Right lobe of liver (tissue), 6 donors: ENCODE measurements at regions not wholly inside any gene's neighbourhood (a gene's known extent, or its start where the extent isn't known, plus 50 kb on each side); places are given as distances from the start of the nearest gene placed in this dataset.

Source experiments
- ATAC-seq, 4 donors: fragments of 200-7000 bp; cut with Tn5 transposase; one replicate each; pipeline ENCODE4 v1.9.1; 2020; ENCODE audit warnings: mild to moderate bottlenecking in 4 of 4, moderate library complexity in 4 of 4
- DNase-seq, 3 donors: peaks; one replicate each; pipeline ENCODE4 v3.0.0-alpha.2; 2020
- H3K27ac ChIP-seq, 3 donors: fragments of 200-600 bp; one replicate each; pipeline ENCODE4 v1.8.0; 2022
- H3K27me3 ChIP-seq, 2 donors: fragments of 200-600 bp; one replicate each; pipeline ENCODE4 v1.8.0; 2022
- H3K36me3 ChIP-seq, 4 donors: fragments of 200-600 bp; sonication (generic) in 1 of 4; one replicate each; pipeline versions ENCODE4 v1.5.1 to v1.8.0; 2017 to 2022; ENCODE audit warnings: control low read depth in 1 of 4
- H3K4me1 ChIP-seq, 4 donors: fragments of 200-600 bp; sonication (generic) in 1 of 4; one replicate each; pipeline versions ENCODE4 v1.5.1 to v1.8.0; 2017 to 2022; ENCODE audit warnings: control low read depth in 1 of 4
- H3K4me3 ChIP-seq, 3 donors: fragments of 200-600 bp; one replicate each; pipeline ENCODE4 v1.8.0; 2022
- H3K9me3 ChIP-seq, 4 donors: fragments of 200-600 bp; sonication (generic) in 1 of 4; one replicate each; pipeline versions ENCODE4 v1.5.1 to v1.8.0; 2017 to 2022; ENCODE audit warnings: control low read depth in 1 of 4
- POLR2A ChIP-seq: fragments of 450-650 bp; IDR thresholded peaks from one replicate; pipeline ENCODE4 v1.6.1; 2017; ENCODE audit warnings: antibody characterized with exemption, mild to moderate bottlenecking
- WGBS: methylation state at CpG from one replicate; pipeline ENCODE4 v1.1.6; 2018; ENCODE audit warnings: low coverage, low lambda C conversion rate; ENCODE audit not compliant: insufficient coverage; ENCODE audit errors: missing lambda C conversion rate; 5-methylcytosine and 5-hydroxymethylcytosine counted together
- intact Hi-C, 2 donors: fragments of 100-400 bp; cut with DNase I; formaldehyde crosslinking; loops; one replicate each; pipeline versions ENCODE4 v1.11.2 to v1.14.1; 2022
- TF ChIP-seq, protein P1 (sequence below), 4 donors: fragments of 200-600 bp in 3 of 4; fragments of 450-650 bp in 1 of 4; IDR thresholded peaks; one replicate each; pipeline versions ENCODE4 v1.5.1 to v1.8.0; 2016 to 2022; ENCODE audit warnings: antibody characterized with exemption in 4 of 4, mild to moderate bottlenecking in 2 of 4
- donor health status: DM: no; HTN: yes; CAD: no.
- donor health status: DM: no; HTN: no; CAD: no.
- donor health status: DM: no; HTN: no; CAD: no.
- donor health status: DM: no; HTN: yes; CAD: no.
- donor health status: DM: no; HTN: yes; CAD: no.

DNA sequence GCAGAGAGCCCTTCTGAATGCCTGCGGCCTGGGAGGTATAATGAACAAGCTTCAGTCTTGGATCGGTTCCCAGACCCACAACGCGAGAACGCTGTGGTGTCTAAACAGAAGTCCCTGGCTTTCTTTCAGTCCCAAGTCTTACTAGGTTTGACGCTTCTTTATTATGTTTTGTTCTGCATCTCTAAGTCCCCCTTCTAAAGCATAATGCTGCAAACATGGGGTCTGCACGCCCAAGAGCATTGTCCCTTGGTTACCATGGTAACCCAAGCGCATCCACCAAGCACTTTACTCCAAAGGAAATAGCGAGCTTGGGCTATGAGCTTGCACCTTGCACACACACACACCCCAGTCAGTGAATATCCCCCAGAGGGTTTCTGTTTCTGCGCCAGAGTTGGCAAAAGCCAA lies 193.7 kb downstream of the INO80D start:
- intact Hi-C loops, result no loop called here
- DNase-seq (no peak), ATAC-seq (no peak)
- no peaks in the 10 kb centered on the region for H3K9me3 ChIP-seq
- H3K4me1 ChIP-seq, result no peaks in the 10 kb centered on the region
- TF ChIP-seq POLR2A, result no peak
- TF ChIP-seq, protein P1, sequence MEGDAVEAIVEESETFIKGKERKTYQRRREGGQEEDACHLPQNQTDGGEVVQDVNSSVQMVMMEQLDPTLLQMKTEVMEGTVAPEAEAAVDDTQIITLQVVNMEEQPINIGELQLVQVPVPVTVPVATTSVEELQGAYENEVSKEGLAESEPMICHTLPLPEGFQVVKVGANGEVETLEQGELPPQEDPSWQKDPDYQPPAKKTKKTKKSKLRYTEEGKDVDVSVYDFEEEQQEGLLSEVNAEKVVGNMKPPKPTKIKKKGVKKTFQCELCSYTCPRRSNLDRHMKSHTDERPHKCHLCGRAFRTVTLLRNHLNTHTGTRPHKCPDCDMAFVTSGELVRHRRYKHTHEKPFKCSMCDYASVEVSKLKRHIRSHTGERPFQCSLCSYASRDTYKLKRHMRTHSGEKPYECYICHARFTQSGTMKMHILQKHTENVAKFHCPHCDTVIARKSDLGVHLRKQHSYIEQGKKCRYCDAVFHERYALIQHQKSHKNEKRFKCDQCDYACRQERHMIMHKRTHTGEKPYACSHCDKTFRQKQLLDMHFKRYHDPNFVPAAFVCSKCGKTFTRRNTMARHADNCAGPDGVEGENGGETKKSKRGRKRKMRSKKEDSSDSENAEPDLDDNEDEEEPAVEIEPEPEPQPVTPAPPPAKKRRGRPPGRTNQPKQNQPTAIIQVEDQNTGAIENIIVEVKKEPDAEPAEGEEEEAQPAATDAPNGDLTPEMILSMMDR (IDR thresholded peaks at IDR 0.05), result no peak
- no peak overlapping the region for H3K4me3 ChIP-seq
- WGBS, result 50% methylated on average over 10 of the region's 10 CpGs
- no peak overlapping the region for H3K27ac ChIP-seq
- no peaks in the 10 kb centered on the region for H3K27me3 ChIP-seq
- no peaks in the 10 kb centered on the region for H3K36me3 ChIP-seq

GRCh38 chr2:205889114-205889513 lies 196.9 kb downstream of the INO80D start:
- Histone ChIP-seq H3K4me3 (no peak overlapping the region), H3K36me3 (no peaks in the 10 kb centered on the region), H3K9me3 (no peaks in the 10 kb centered on the region), H3K4me1 (no peaks in the 10 kb centered on the region), H3K27me3 (no peaks in the 10 kb centered on the region), H3K27ac (no peak overlapping the region)
- TF ChIP-seq, protein P1 (IDR thresholded peaks at IDR 0.05), result no peak
- no peak for TF ChIP-seq POLR2A
- no peak for DNase-seq
- intact Hi-C loops, result loop anchor here (5.0 kb wide), 2 partner anchors 112 to 117 kb away; no protein-coding TSS in a partner anchor
- WGBS, result 57% methylated on average over 1 of the region's 3 CpGs
- ATAC-seq, result no peak

GRCh38 chr2:205887637-205888036 lies 198.3 kb downstream of the INO80D start:
- Histone ChIP-seq H3K36me3 (no peaks in the 10 kb centered on the region), H3K4me3 (no peak overlapping the region), H3K27ac (no peak overlapping the region), H3K27me3 (no peaks in the 10 kb centered on the region), H3K9me3 (no peaks in the 10 kb centered on the region), H3K4me1 (no peaks in the 10 kb centered on the region)
- DNase-seq (no peak), ATAC-seq (no peak)
- no peak for TF ChIP-seq POLR2A
- TF ChIP-seq, protein P1 (IDR thresholded peaks at IDR 0.05), result no peak
- WGBS, result 60% methylated on average over 2 of the region's 10 CpGs
- intact Hi-C loops, result loop anchor here (5.0 kb wide), 2 partner anchors 110 to 115 kb away; no protein-coding TSS in a partner anchor

DNA sequence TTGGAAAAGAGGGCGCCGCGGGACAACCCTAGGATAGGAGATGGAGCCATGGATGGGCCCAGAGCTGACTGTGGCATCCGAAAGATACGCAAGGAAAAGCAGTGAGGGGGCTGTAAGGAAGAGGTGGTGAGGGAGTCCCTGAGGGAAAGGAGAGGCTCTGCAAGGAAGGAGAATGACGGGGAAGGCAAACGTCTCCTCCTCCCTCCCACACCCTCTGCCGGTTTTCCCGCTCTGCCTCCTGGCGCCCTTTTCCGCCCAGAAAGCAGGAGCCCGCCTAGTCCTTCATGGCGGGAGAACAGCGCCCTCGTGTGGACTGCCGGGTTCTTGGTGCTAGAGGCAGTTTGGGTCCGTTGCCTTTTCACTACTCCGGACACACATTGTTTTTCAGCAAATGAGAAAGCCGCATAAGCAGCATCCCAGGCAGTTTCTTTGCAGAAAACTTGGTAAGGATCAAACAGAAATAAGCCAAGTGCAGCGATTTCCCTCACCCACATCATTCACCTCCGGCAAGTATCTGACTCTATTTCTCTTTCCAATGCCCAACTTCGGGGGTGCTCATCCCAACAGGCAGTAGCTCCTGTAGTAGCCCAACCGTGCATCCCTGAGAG lies 200.4 kb downstream of the INO80D start:
- WGBS, result 13% methylated on average over 19 of the region's 23 CpGs
- no peak overlapping the region for H3K4me3 ChIP-seq
- no peak overlapping the region for H3K27ac ChIP-seq
- no peaks in the 10 kb centered on the region for H3K27me3 ChIP-seq
- H3K36me3 ChIP-seq, result no peaks in the 10 kb centered on the region
- intact Hi-C loops, result loop anchor here (5.0 kb wide), 2 partner anchors 108 to 113 kb away; no protein-coding TSS in a partner anchor
- ATAC-seq, result peak; percentile 97 to 99 (median 98)
- TF ChIP-seq, protein P1 (IDR thresholded peaks at IDR 0.05), result peak; percentile 91 to 96 (median 94)
- no peak for TF ChIP-seq POLR2A
- no peaks in the 10 kb centered on the region for H3K4me1 ChIP-seq
- no peaks in the 10 kb centered on the region for H3K9me3 ChIP-seq
- DNase-seq, result peak; percentile 87 to 89 (median 88)
